Liver (tissue), 8 donors: ENCODE measurements at regions not wholly inside any gene's neighbourhood (a gene's known extent, or its start where the extent isn't known, plus 50 kb on each side); places are given as distances from the start of the nearest gene placed in this dataset.

Experiments used
- DNase-seq: peaks from one replicate; pipeline ENCODE4 v3.0.0-alpha.2; 2017; ENCODE audit warnings: low spot score
- H3K27ac ChIP-seq, 2 donors: one replicate each; pipeline ENCODE4 v1.7.0; 2013; ENCODE audit warnings: inconsistent platforms in 2 of 2, low read length in 2 of 2, control low read depth in 1 of 2, low read depth in 1 of 2, mild to moderate bottlenecking in 1 of 2
- H3K27me3 ChIP-seq, 4 donors: one replicate each; pipeline versions ENCODE4 v1.6.1 to v1.7.0; 2013; ENCODE audit warnings: low read length in 3 of 4, inconsistent platforms in 1 of 4, mild to moderate bottlenecking in 1 of 4, moderate library complexity in 1 of 4; ENCODE audit not compliant: control insufficient read depth in 4 of 4, insufficient read depth in 4 of 4
- H3K36me3 ChIP-seq, 4 donors: one replicate each; pipeline versions ENCODE4 v1.6.1 to v1.7.0; 2013; ENCODE audit warnings: low read length in 3 of 4, mild to moderate bottlenecking in 3 of 4, low read depth in 1 of 4, moderate library complexity in 1 of 4; ENCODE audit not compliant: control insufficient read depth in 4 of 4, insufficient read depth in 3 of 4
- H3K4me1 ChIP-seq, 4 donors: one replicate each; pipeline versions ENCODE4 v1.6.1 to v1.7.0; 2013; ENCODE audit warnings: low read length in 3 of 4, mild to moderate bottlenecking in 3 of 4, moderate library complexity in 1 of 4; ENCODE audit not compliant: control insufficient read depth in 4 of 4, insufficient read depth in 4 of 4
- H3K4me3 ChIP-seq, 3 donors: one replicate each; pipeline versions ENCODE4 v1.6.1 to v1.7.0; 2013; ENCODE audit warnings: low read length in 3 of 3, control low read depth in 1 of 3, low read depth in 1 of 3, mild to moderate bottlenecking in 1 of 3
- H3K9ac ChIP-seq, 2 donors: one replicate each; pipeline ENCODE4 v1.7.0; 2013; ENCODE audit warnings: low read length in 2 of 2, mild to moderate bottlenecking in 2 of 2, moderate library complexity in 2 of 2, control low read depth in 1 of 2, low read depth in 1 of 2
- H3K9me3 ChIP-seq, 4 donors: one replicate each; pipeline versions ENCODE4 v1.6.1 to v1.7.0; 2013; ENCODE audit warnings: low read length in 3 of 4; ENCODE audit not compliant: control insufficient read depth in 4 of 4
- HNF4A ChIP-seq, 2 donors: conservative IDR thresholded peaks; 2 replicates each; pipeline ENCODE4 v1.6.1; 2016; ENCODE audit warnings: antibody characterized with exemption in 2 of 2, mild to moderate bottlenecking in 2 of 2
- JUND ChIP-seq, 2 donors: IDR thresholded peaks; 2 replicates each; pipeline ENCODE4 v1.6.1; 2016; ENCODE audit warnings: antibody characterized with exemption in 2 of 2
- NR2F2 ChIP-seq: IDR thresholded peaks from 2 replicates; pipeline ENCODE4 v1.6.1; 2016; ENCODE audit warnings: antibody characterized with exemption
- RAD21 ChIP-seq, 2 donors: IDR thresholded peaks; 2 replicates each; pipeline ENCODE4 v1.6.1; 2016; ENCODE audit warnings: antibody characterized with exemption in 2 of 2, mild to moderate bottlenecking in 2 of 2
- SP1 ChIP-seq: IDR thresholded peaks from 2 replicates; pipeline ENCODE4 v1.6.1; 2018; ENCODE audit warnings: antibody characterized with exemption, mild to moderate bottlenecking
- TAF1 ChIP-seq: conservative IDR thresholded peaks from 2 replicates; pipeline ENCODE4 v1.6.1; 2016; ENCODE audit warnings: antibody characterized with exemption, mild to moderate bottlenecking
- YY1 ChIP-seq: IDR thresholded peaks from 2 replicates; pipeline ENCODE4 v1.6.1; 2016; ENCODE audit warnings: antibody characterized with exemption, mild to moderate bottlenecking
- WGBS: extraction: QIAGEN DNeasy Blood & Tissue Kit; methylation state at CpG from one replicate; pipeline ENCODE4 v1.1.7; 2013; 5-methylcytosine and 5-hydroxymethylcytosine counted together
- TF ChIP-seq, protein P1 (sequence below): IDR thresholded peaks from 2 replicates; pipeline ENCODE4 v1.6.1; 2016; ENCODE audit warnings: antibody characterized with exemption, mild to moderate bottlenecking
- TF ChIP-seq, protein P2 (sequence below): fragments of 150-350 bp; IDR thresholded peaks from 2 replicates; pipeline ENCODE4 v1.5.1; 2017; ENCODE audit warnings: improper control_type of control experiment, low read depth, low read length; ENCODE audit not compliant: missing input control
- TF ChIP-seq, protein P3 (sequence below): IDR thresholded peaks from 2 replicates; pipeline ENCODE4 v1.6.1; 2016; ENCODE audit warnings: antibody characterized with exemption
- donor health status: healthy.
- donor health status: healthy.
- donor health status: healthy.
- donor health status: healthy.
- donor health status: healthy.

DNA sequence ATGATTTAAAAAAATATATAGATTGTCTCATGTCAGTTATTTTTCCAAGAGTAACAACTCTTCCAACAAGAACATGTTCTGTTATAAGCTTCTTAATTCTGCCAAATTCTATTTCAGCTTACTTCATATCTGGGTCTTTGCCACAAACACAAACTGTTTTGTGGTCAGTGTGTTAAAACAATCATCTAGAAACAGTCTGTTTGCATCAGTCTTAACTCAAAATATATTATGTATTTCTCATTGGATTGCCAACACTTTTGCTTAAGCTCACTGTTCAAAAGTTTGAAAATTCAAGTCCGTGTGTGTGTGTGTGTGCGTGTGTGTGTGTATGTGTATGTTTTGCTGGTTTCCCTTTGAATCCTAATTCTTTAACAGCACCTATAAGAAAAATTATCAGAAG is 752.3 kb upstream of the NDST4 start (continued):
- TF ChIP-seq, protein P1, sequence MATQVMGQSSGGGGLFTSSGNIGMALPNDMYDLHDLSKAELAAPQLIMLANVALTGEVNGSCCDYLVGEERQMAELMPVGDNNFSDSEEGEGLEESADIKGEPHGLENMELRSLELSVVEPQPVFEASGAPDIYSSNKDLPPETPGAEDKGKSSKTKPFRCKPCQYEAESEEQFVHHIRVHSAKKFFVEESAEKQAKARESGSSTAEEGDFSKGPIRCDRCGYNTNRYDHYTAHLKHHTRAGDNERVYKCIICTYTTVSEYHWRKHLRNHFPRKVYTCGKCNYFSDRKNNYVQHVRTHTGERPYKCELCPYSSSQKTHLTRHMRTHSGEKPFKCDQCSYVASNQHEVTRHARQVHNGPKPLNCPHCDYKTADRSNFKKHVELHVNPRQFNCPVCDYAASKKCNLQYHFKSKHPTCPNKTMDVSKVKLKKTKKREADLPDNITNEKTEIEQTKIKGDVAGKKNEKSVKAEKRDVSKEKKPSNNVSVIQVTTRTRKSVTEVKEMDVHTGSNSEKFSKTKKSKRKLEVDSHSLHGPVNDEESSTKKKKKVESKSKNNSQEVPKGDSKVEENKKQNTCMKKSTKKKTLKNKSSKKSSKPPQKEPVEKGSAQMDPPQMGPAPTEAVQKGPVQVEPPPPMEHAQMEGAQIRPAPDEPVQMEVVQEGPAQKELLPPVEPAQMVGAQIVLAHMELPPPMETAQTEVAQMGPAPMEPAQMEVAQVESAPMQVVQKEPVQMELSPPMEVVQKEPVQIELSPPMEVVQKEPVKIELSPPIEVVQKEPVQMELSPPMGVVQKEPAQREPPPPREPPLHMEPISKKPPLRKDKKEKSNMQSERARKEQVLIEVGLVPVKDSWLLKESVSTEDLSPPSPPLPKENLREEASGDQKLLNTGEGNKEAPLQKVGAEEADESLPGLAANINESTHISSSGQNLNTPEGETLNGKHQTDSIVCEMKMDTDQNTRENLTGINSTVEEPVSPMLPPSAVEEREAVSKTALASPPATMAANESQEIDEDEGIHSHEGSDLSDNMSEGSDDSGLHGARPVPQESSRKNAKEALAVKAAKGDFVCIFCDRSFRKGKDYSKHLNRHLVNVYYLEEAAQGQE, result no peak
- TF ChIP-seq RAD21 (IDR thresholded peaks at IDR 0.05) (no peak), NR2F2 (no peak), TAF1 (no peak)

DNA sequence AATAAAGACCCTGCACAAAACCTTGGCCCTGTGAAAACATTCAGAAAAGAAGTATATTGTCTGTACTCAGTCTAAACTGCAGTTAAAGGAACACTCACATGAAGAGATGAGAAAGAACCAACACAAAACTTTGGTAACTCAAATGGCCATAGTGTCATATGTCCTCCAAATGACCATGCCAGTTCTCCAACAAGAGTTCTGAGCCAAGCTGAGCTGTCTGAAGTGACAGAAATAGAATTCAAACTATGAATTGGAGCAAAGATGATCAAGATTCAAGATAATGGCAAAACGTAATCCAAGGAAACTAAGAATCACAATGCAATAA is 739.3 kb upstream of the NDST4 start:
- no peak overlapping the region for H3K27ac ChIP-seq
- no peaks in the 10 kb centered on the region for H3K9me3 ChIP-seq
- peaks cover 0 to 4% (median 0%) of the 10 kb centered on the region in 4 donors for H3K4me1 ChIP-seq
- no peak overlapping the region for H3K4me3 ChIP-seq
- 74% methylated on average over 1 of the region's 1 CpG for WGBS
- TF ChIP-seq HNF4A (conservative IDR thresholded peaks at IDR 0.05), result no peak
- no peak for DNase-seq
- H3K27me3 ChIP-seq, result no peaks in the 10 kb centered on the region
- no peaks in the 10 kb centered on the region for H3K36me3 ChIP-seq
- no peak overlapping the region for H3K9ac ChIP-seq

DNA sequence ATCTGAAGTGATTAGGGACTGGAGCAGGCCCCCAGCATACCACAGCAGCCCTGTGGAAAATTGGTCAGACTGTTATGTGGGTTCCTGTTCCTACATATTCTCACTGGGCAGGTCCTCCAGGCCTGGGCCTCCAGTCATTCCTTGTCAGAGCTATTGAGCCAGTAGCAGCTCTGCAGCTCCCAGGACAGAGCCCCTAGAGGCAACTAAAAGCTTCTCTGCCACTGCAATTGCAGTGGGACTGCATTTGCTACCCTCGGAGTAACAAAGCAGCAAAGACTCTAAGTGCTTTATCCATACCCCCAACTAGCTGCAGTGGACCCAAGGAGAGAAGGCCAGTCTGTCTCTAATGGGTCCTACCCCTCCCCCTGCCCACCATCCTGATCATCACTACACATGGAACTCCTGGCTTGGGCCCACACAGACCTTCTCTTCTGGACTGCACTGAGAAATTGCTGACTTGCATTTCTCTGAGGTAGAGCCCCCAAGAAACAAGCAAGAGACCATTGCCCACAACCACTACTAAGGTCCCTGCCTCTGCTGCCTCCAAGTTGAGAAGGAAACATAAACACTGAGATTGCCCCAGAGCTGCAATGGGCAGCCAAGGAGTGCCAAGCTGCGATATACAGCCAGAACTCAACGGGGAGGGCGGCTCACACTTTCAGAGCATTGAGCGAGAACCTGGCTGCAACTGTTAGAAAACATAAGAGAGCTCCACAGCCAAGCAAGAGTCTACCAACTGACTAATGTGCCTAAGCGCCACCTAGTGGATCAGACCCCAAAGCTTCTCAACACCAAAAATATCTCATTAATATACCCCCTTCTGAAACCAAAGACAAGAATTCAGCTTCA is 738.7 kb upstream of the NDST4 start:
- no peaks in the 10 kb centered on the region for H3K9me3 ChIP-seq
- DNase-seq, result peak; percentile 49
- H3K9ac ChIP-seq, result no peak overlapping the region
- WGBS, result 19% methylated on average over 6 of the region's 6 CpGs
- no peak overlapping the region for H3K27ac ChIP-seq
- H3K4me3 ChIP-seq, result no peak overlapping the region
- no peaks in the 10 kb centered on the region for H3K27me3 ChIP-seq
- no peaks in the 10 kb centered on the region for H3K36me3 ChIP-seq
- TF ChIP-seq RAD21 (IDR thresholded peaks at IDR 0.05) (peak; percentile 88 to 90), JUND (IDR thresholded peaks at IDR 0.05) (no peak), HNF4A (conservative IDR thresholded peaks at IDR 0.05) (no peak), YY1 (no peak), SP1 (no peak)
- TF ChIP-seq, protein P2, sequence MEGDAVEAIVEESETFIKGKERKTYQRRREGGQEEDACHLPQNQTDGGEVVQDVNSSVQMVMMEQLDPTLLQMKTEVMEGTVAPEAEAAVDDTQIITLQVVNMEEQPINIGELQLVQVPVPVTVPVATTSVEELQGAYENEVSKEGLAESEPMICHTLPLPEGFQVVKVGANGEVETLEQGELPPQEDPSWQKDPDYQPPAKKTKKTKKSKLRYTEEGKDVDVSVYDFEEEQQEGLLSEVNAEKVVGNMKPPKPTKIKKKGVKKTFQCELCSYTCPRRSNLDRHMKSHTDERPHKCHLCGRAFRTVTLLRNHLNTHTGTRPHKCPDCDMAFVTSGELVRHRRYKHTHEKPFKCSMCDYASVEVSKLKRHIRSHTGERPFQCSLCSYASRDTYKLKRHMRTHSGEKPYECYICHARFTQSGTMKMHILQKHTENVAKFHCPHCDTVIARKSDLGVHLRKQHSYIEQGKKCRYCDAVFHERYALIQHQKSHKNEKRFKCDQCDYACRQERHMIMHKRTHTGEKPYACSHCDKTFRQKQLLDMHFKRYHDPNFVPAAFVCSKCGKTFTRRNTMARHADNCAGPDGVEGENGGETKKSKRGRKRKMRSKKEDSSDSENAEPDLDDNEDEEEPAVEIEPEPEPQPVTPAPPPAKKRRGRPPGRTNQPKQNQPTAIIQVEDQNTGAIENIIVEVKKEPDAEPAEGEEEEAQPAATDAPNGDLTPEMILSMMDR, result peak; percentile 68
- TF ChIP-seq, protein P3, sequence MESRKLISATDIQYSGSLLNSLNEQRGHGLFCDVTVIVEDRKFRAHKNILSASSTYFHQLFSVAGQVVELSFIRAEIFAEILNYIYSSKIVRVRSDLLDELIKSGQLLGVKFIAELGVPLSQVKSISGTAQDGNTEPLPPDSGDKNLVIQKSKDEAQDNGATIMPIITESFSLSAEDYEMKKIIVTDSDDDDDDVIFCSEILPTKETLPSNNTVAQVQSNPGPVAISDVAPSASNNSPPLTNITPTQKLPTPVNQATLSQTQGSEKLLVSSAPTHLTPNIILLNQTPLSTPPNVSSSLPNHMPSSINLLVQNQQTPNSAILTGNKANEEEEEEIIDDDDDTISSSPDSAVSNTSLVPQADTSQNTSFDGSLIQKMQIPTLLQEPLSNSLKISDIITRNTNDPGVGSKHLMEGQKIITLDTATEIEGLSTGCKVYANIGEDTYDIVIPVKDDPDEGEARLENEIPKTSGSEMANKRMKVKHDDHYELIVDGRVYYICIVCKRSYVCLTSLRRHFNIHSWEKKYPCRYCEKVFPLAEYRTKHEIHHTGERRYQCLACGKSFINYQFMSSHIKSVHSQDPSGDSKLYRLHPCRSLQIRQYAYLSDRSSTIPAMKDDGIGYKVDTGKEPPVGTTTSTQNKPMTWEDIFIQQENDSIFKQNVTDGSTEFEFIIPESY, result no peak
- H3K4me1 ChIP-seq, result peaks cover 0 to 4% (median 0%) of the 10 kb centered on the region in 4 donors
